ENCODE measurements at regions not wholly inside any gene's neighbourhood (a gene's known extent, or its start where the extent isn't known, plus 50 kb on each side); places are given as distances from the start of the nearest gene placed in this dataset.

GRCh38 chr4:115675719-115676118 lies 562.3 kb upstream of the NDST4 start:
- no peak for TF ChIP-seq CTCF (IDR thresholded peaks at IDR 0.05; ENCODE audit: unreplicated experiment)
- H3K27me3 Mint-ChIP-seq (ENCODE audit: low read depth) = no peaks in the 10 kb centered on the region
- H3K9me3 Mint-ChIP-seq = peaks cover 20% of the 10 kb centered on the region
- H3K4me3 Mint-ChIP-seq = no peak overlapping the region
- peak overlapping the region; percentile 10 for H3K27ac Mint-ChIP-seq
- peaks cover 7% of the 10 kb centered on the region for H3K36me3 Mint-ChIP-seq
- no peak for DNase-seq (ENCODE audit: low spot score in 2 of 2, unreplicated experiment in 2 of 2)
- peaks cover 18% of the 10 kb centered on the region for H3K4me1 Mint-ChIP-seq

GRCh38 chr4:115674485-115674884 lies 561.1 kb upstream of the NDST4 start:
- no peak overlapping the region for H3K27ac Mint-ChIP-seq
- H3K9me3 Mint-ChIP-seq = peaks cover 19% of the 10 kb centered on the region
- H3K27me3 Mint-ChIP-seq (ENCODE audit: low read depth) = no peaks in the 10 kb centered on the region
- no peak overlapping the region for H3K4me3 Mint-ChIP-seq
- TF ChIP-seq CTCF (IDR thresholded peaks at IDR 0.05; ENCODE audit: unreplicated experiment) = no peak
- peaks cover 7% of the 10 kb centered on the region for H3K36me3 Mint-ChIP-seq
- H3K4me1 Mint-ChIP-seq = peaks cover 22% of the 10 kb centered on the region
- DNase-seq (ENCODE audit: low spot score in 2 of 2, unreplicated experiment in 2 of 2) = no peak

GRCh38 chr4:115671581-115671980 lies 558.2 kb upstream of the NDST4 start:
- Mint-ChIP-seq H3K4me1 (peaks cover 38% of the 10 kb centered on the region), H3K9me3 (peaks cover 1% of the 10 kb centered on the region), H3K27me3 (ENCODE audit: low read depth) (no peaks in the 10 kb centered on the region), H3K4me3 (no peak overlapping the region), H3K36me3 (no peaks in the 10 kb centered on the region), H3K27ac (peak overlapping the region; percentile 29)
- no peak for DNase-seq (ENCODE audit: low spot score in 2 of 2, unreplicated experiment in 2 of 2)
- TF ChIP-seq CTCF (IDR thresholded peaks at IDR 0.05; ENCODE audit: unreplicated experiment) = no peak

- TF ChIP-seq CTCF (IDR thresholded peaks at IDR 0.05; ENCODE audit: unreplicated experiment) = no peak
- Mint-ChIP-seq H3K4me1 (peaks cover 42% of the 10 kb centered on the region), H3K4me3 (no peak overlapping the region)
These were observed 557.5 kb upstream of the NDST4 start for GRCh38 chr4:115670930-115671329.

GRCh38 chr4:115668396-115668795 lies 555.0 kb upstream of the NDST4 start:
- no peak for DNase-seq (ENCODE audit: low spot score in 2 of 2, unreplicated experiment in 2 of 2)
- no peaks in the 10 kb centered on the region for H3K27me3 Mint-ChIP-seq (ENCODE audit: low read depth)
- no peak overlapping the region for H3K4me3 Mint-ChIP-seq
- TF ChIP-seq CTCF (IDR thresholded peaks at IDR 0.05; ENCODE audit: unreplicated experiment) = no peak
- H3K36me3 Mint-ChIP-seq = no peaks in the 10 kb centered on the region
- H3K27ac Mint-ChIP-seq = no peak overlapping the region
- H3K9me3 Mint-ChIP-seq = no peaks in the 10 kb centered on the region
- H3K4me1 Mint-ChIP-seq = peaks cover 46% of the 10 kb centered on the region

More at GRCh38 chr4:115670930-115671329, 557.5 kb upstream of the NDST4 start:
- Mint-ChIP-seq H3K9me3 (no peaks in the 10 kb centered on the region), H3K27me3 (ENCODE audit: low read depth) (no peaks in the 10 kb centered on the region), H3K27ac (peak overlapping the region; percentile 54), H3K36me3 (no peaks in the 10 kb centered on the region)
- no peak for DNase-seq (ENCODE audit: low spot score in 2 of 2, unreplicated experiment in 2 of 2)

GRCh38 chr4:115664285-115664684 lies 550.9 kb upstream of the NDST4 start:
- Mint-ChIP-seq H3K9me3 (no peaks in the 10 kb centered on the region), H3K27ac (peak overlapping the region; percentile 10), H3K27me3 (ENCODE audit: low read depth) (no peaks in the 10 kb centered on the region), H3K36me3 (no peaks in the 10 kb centered on the region), H3K4me3 (peak overlapping the region; percentile 5), H3K4me1 (peaks cover 39% of the 10 kb centered on the region)
- no peak for TF ChIP-seq CTCF (IDR thresholded peaks at IDR 0.05; ENCODE audit: unreplicated experiment)
- no peak for DNase-seq (ENCODE audit: low spot score in 2 of 2, unreplicated experiment in 2 of 2)
